ENCODE measurements at regions not wholly inside any gene's neighbourhood (a gene's known extent, or its start where the extent isn't known, plus 50 kb on each side); places are given as distances from the start of the nearest gene placed in this dataset.

- 75% methylated on average over 8 of the region's 8 CpGs; no CpG with 5 or more reads in 1 of the 2 experiments for WGBS, 2 experiments (ENCODE audit: extremely low coverage in 1 of 2, insufficient coverage in 1 of 2, insufficient read length in 1 of 2, insufficient replicate concordance in 2 of 2, low coverage in 1 of 2, low lambda C conversion rate in 2 of 2, missing lambda C conversion rate in 1 of 2)
- POLR2A ChIA-PET (ENCODE audit: partially characterized antibody), result no interaction called here
- H3K36me3 ChIP-seq (ENCODE audit: control insufficient read depth in 2 of 4, insufficient read depth in 4 of 4, low read length in 3 of 4), result no peaks in the 10 kb centered on the region
- H2BK20ac ChIP-seq (ENCODE audit: low read length), result no peak overlapping the region
- DNase-seq (ENCODE audit: low read depth in 1 of 2, low spot score in 2 of 2), result no peak
- no peaks in the 10 kb centered on the region for H3K23me2 ChIP-seq (ENCODE audit: low read depth, low read length)
- no peak overlapping the region for H3K23ac ChIP-seq (ENCODE audit: insufficient read length)
- no peaks in the 10 kb centered on the region for H4K20me1 ChIP-seq (replicated peaks in 1 of 2; ENCODE audit: control insufficient read depth in 1 of 2, insufficient read depth in 2 of 2, low read length in 2 of 2)
- H4K91ac ChIP-seq (replicated peaks; ENCODE audit: insufficient read length, low read length), result no peak overlapping the region
- H4K8ac ChIP-seq (ENCODE audit: extremely low read depth, insufficient read depth, low read length), result no peak overlapping the region
- H3K79me1 ChIP-seq (ENCODE audit: low read depth, low read length), result no peaks in the 10 kb centered on the region
- H2AFZ ChIP-seq (ENCODE audit: low read length), result no peak overlapping the region
- no peaks in the 10 kb centered on the region; a peak in 1 of 7 replicates for H3K4me1 ChIP-seq (replicated peaks in 1 of 4; ENCODE audit: control insufficient read depth in 3 of 4, insufficient read depth in 4 of 4, low read length in 3 of 4)
- no peaks in the 10 kb centered on the region for H3K79me2 ChIP-seq (ENCODE audit: control insufficient read depth in 1 of 2, insufficient read depth in 2 of 2, low read length in 2 of 2)
- H4K5ac ChIP-seq (ENCODE audit: insufficient read length, low read depth, low read length), result no peak overlapping the region
- no peak overlapping the region for H3K18ac ChIP-seq (ENCODE audit: extremely low read depth, low read length)
- no peak for FAIRE-seq
- CTCF ChIA-PET (ENCODE audit: partially characterized antibody), result no interaction called here
- H2BK120ac ChIP-seq (replicated peaks; ENCODE audit: low read depth, low read length), result no peak overlapping the region
- H3K4me3 ChIP-seq (ENCODE audit: extremely low read depth in 1 of 4, insufficient read depth in 2 of 4, low read depth in 3 of 4, low read length in 4 of 4), result no peak overlapping the region
- H3K56ac ChIP-seq (replicated peaks; ENCODE audit: insufficient read length, low read depth, low read length), result no peak overlapping the region
- H3K27ac ChIP-seq (ENCODE audit: low read depth, low read length), result no peak overlapping the region
- H3K4ac ChIP-seq (replicated peaks; ENCODE audit: insufficient read length, low read depth, low read length), result no peak overlapping the region
- H3K27me3 ChIP-seq (replicated peaks in 1 of 4; ENCODE audit: control insufficient read depth in 3 of 4, extremely low read depth in 1 of 4, insufficient read depth in 3 of 4, low read length in 3 of 4), result no peaks in the 10 kb centered on the region
- no peak overlapping the region for H2BK12ac ChIP-seq (ENCODE audit: low read depth, low read length)
- TF ChIP-seq ATF3 (IDR thresholded peaks at IDR 0.05; ENCODE audit: insufficient read depth, low read depth, low read length) (no peak), JUND (IDR thresholded peaks at IDR 0.05; ENCODE audit: low read length) (no peak), BACH1 (IDR thresholded peaks at IDR 0.05; ENCODE audit: low read length) (no peak), NRF1 (IDR thresholded peaks at IDR 0.05; ENCODE audit: low read depth, low read length) (no peak)
- H3K4me2 ChIP-seq (ENCODE audit: insufficient read depth in 1 of 2, low read depth in 2 of 2, low read length in 2 of 2), result no peak overlapping the region
- H3K9ac ChIP-seq (replicated peaks in 1 of 4; ENCODE audit: extremely low read depth in 1 of 4, low read depth in 3 of 4, low read length in 3 of 4), result no peak overlapping the region
- H3K14ac ChIP-seq (ENCODE audit: insufficient read length), result no peak overlapping the region
- no peak overlapping the region for H2AK5ac ChIP-seq (ENCODE audit: low read depth, low read length)
- no peaks in the 10 kb centered on the region for H3K9me3 ChIP-seq (ENCODE audit: insufficient read depth in 2 of 2, low read depth in 1 of 2, low read length in 1 of 2)
- no peak overlapping the region for H2BK15ac ChIP-seq (ENCODE audit: low read length)
- no peak overlapping the region for H2BK5ac ChIP-seq (ENCODE audit: low read depth, low read length)
Measured at GRCh38 chr19:30150626-30151025, 208.6 kb downstream of the URI1 start.

Data from H1 (cell line).